Activated B cell treated with CpG ODN at 0.5 μM for 24 hours (primary cell): ENCODE measurements at regions not wholly inside any gene's neighbourhood (a gene's known extent, or its start where the extent isn't known, plus 50 kb on each side); places are given as distances from the start of the nearest gene placed in this dataset.

Experiments
- ATAC-seq: fragments of 200-7000 bp; cut with Tn5 transposase; one replicate; pipeline ENCODE4 v1.10.0; 2021; ENCODE audit warnings: low read depth, mild to moderate bottlenecking, moderate library complexity
- CTCF ChIA-PET: fragments of 350-600 bp; sonication (Branson Sonifier 250); formaldehyde crosslinking; loops from one replicate; lab custom pipeline; 2021; ENCODE audit warnings: antibody characterized with exemption; lab: Charles Lee
- POLR2A ChIA-PET: fragments of 350-600 bp; sonication (Branson Sonifier 250); formaldehyde crosslinking; loops from one replicate; lab custom pipeline; 2021; ENCODE audit warnings: antibody characterized with exemption; lab: Charles Lee
- DNase-seq: peaks from one replicate; pipeline ENCODE4 v3.0.0; 2022
- H3K27ac Mint-ChIP-seq: one replicate; pipeline ENCODE4 v1.8.0; 2020; ENCODE audit warnings: mixed read lengths
- H3K27me3 Mint-ChIP-seq: one replicate; pipeline ENCODE4 v1.8.0; 2021; ENCODE audit warnings: mixed read lengths
- H3K36me3 Mint-ChIP-seq: one replicate; pipeline ENCODE4 v1.8.0; 2021; ENCODE audit warnings: low read depth, mixed read lengths
- H3K4me1 Mint-ChIP-seq: one replicate; pipeline ENCODE4 v1.8.0; 2021; ENCODE audit warnings: mixed read lengths
- H3K4me3 Mint-ChIP-seq: one replicate; pipeline ENCODE4 v1.8.0; 2020; ENCODE audit warnings: mild to moderate bottlenecking, mixed read lengths
- H3K9me3 Mint-ChIP-seq: one replicate; pipeline ENCODE4 v1.8.0; 2020; ENCODE audit warnings: mixed read lengths
- CTCF ChIP-seq: fragments of 200-600 bp; IDR thresholded peaks from one replicate; pipeline ENCODE4 v1.8.0; 2022; ENCODE audit warnings: antibody characterized with exemption, mild to moderate bottlenecking
- intact Hi-C: fragments of 100-400 bp; cut with micrococcal nuclease; formaldehyde crosslinking; loops from one replicate; pipeline ENCODE4 v1.15.1; 2024

GRCh38 chr12:114194956-114195355 is 211.0 kb downstream of the TBX5 start:
- no peak overlapping the region for H3K4me3 Mint-ChIP-seq
- peaks cover 9% of the 10 kb centered on the region for H3K9me3 Mint-ChIP-seq
- H3K36me3 Mint-ChIP-seq: no peaks in the 10 kb centered on the region
- H3K27me3 Mint-ChIP-seq: peaks cover 2% of the 10 kb centered on the region
- no peak for DNase-seq
- CTCF ChIA-PET: no interaction called here
- no peak for TF ChIP-seq CTCF
- ATAC-seq: no peak
- intact Hi-C loops: no loop called here
- no peaks in the 10 kb centered on the region for H3K4me1 Mint-ChIP-seq
- no peak overlapping the region for H3K27ac Mint-ChIP-seq
- POLR2A ChIA-PET: no interaction called here

- H3K9me3 Mint-ChIP-seq: peaks cover 12% of the 10 kb centered on the region
- intact Hi-C loops: no loop called here
Observed at GRCh38 chr12:114194066-114194465, 211.9 kb downstream of the TBX5 start.

GRCh38 chr12:114193474-114193873 is 212.5 kb downstream of the TBX5 start:
- H3K27me3 Mint-ChIP-seq: peaks cover 2% of the 10 kb centered on the region
- no peak overlapping the region for H3K27ac Mint-ChIP-seq
- no peaks in the 10 kb centered on the region for H3K36me3 Mint-ChIP-seq
- H3K4me3 Mint-ChIP-seq: no peak overlapping the region
- POLR2A ChIA-PET: no interaction called here
- H3K9me3 Mint-ChIP-seq: peaks cover 10% of the 10 kb centered on the region
- intact Hi-C loops: no loop called here
- CTCF ChIA-PET: no interaction called here
- no peak for TF ChIP-seq CTCF
- ATAC-seq: no peak
- no peak for DNase-seq
- no peaks in the 10 kb centered on the region for H3K4me1 Mint-ChIP-seq

More at GRCh38 chr12:114194066-114194465, 211.9 kb downstream of the TBX5 start:
- TF ChIP-seq CTCF: no peak
- Mint-ChIP-seq H3K4me3 (no peak overlapping the region), H3K36me3 (no peaks in the 10 kb centered on the region), H3K4me1 (no peaks in the 10 kb centered on the region), H3K27me3 (peaks cover 2% of the 10 kb centered on the region), H3K27ac (no peak overlapping the region)
- ChIA-PET POLR2A (no interaction called here), CTCF (no interaction called here)
- no peak for DNase-seq
- ATAC-seq: no peak

- no peaks in the 10 kb centered on the region for H3K36me3 Mint-ChIP-seq
- no peak overlapping the region for H3K27ac Mint-ChIP-seq
- ChIA-PET POLR2A (no interaction called here), CTCF (no interaction called here)
- DNase-seq: no peak
- H3K4me3 Mint-ChIP-seq: no peak overlapping the region
- peaks cover 10% of the 10 kb centered on the region for H3K9me3 Mint-ChIP-seq
- H3K27me3 Mint-ChIP-seq: peaks cover 2% of the 10 kb centered on the region
- no peaks in the 10 kb centered on the region for H3K4me1 Mint-ChIP-seq
- no peak for ATAC-seq
- intact Hi-C loops: no loop called here
- no peak for TF ChIP-seq CTCF
Observed at GRCh38 chr12:114192549-114192948, 213.4 kb downstream of the TBX5 start.

- ChIA-PET POLR2A (no interaction called here), CTCF (no interaction called here)
- Mint-ChIP-seq H3K9me3 (peaks cover 10% of the 10 kb centered on the region), H3K4me1 (no peaks in the 10 kb centered on the region), H3K27me3 (peaks cover 2% of the 10 kb centered on the region), H3K36me3 (no peaks in the 10 kb centered on the region), H3K27ac (no peak overlapping the region), H3K4me3 (no peak overlapping the region)
- DNase-seq: no peak
- TF ChIP-seq CTCF: no peak
- intact Hi-C loops: no loop called here
- ATAC-seq: no peak
Observed at GRCh38 chr12:114192013-114192412, 213.9 kb downstream of the TBX5 start.
